RWPE2 (cell line): ENCODE measurements at regions not wholly inside any gene's neighbourhood (a gene's known extent, or its start where the extent isn't known, plus 50 kb on each side); places are given as distances from the start of the nearest gene placed in this dataset.
"Not testable (repeated sequence)": the region's sequence is repeated elsewhere in the genome, so short reads cannot be mapped to it uniquely, and the experiment has no call there.

ENCODE experiments used
- ATAC-seq: fragments of 200-7000 bp; cut with Tn5 transposase; 3 replicates; pipeline ENCODE4 v1.9.1; 2021; ENCODE audit warnings: low read depth
- DNase-seq: peaks from one replicate; pipeline ENCODE4 v3.0.0-alpha.2; 2020; ENCODE audit warnings: low spot score
- H3K27ac ChIP-seq: fragments of 450-650 bp; 2 replicates; pipeline ENCODE4 v1.5.1; 2017; ENCODE audit warnings: mild to moderate bottlenecking; ENCODE audit not compliant: poor library complexity, severe bottlenecking
- H3K27me3 ChIP-seq: fragments of 250-450 bp; sonication (Bioruptor Pico); 2 replicates; pipeline ENCODE4 v1.5.1; 2021; ENCODE audit warnings: mild to moderate bottlenecking, moderate library complexity; ENCODE audit not compliant: insufficient read depth, poor library complexity, severe bottlenecking
- H3K36me3 ChIP-seq: fragments of 250-450 bp; sonication (Bioruptor Pico); 2 replicates; pipeline ENCODE4 v1.5.1; 2020; ENCODE audit warnings: low read depth, mild to moderate bottlenecking, moderate library complexity
- H3K4me1 ChIP-seq: fragments of 250-450 bp; sonication (Bioruptor Pico); 2 replicates; pipeline ENCODE4 v1.5.1; 2021; ENCODE audit warnings: mild to moderate bottlenecking, moderate library complexity; ENCODE audit not compliant: insufficient read depth, poor library complexity, severe bottlenecking
- H3K4me3 ChIP-seq: fragments of 250-450 bp; sonication (Bioruptor Pico); 2 replicates; pipeline ENCODE4 v1.5.1; 2021; ENCODE audit warnings: mild to moderate bottlenecking, moderate library complexity; ENCODE audit not compliant: severe bottlenecking
- H3K9me3 ChIP-seq: fragments of 250-450 bp; sonication (Bioruptor Pico); 2 replicates; pipeline ENCODE4 v1.5.1; 2021; ENCODE audit warnings: mild to moderate bottlenecking, moderate library complexity; ENCODE audit not compliant: severe bottlenecking
- TF ChIP-seq, protein P1 (sequence below): fragments of 450-650 bp; IDR thresholded peaks from one replicate; pipeline ENCODE4 v1.5.1; 2017; ENCODE audit warnings: mild to moderate bottlenecking, moderate library complexity; ENCODE audit not compliant: poor library complexity, severe bottlenecking

DNA sequence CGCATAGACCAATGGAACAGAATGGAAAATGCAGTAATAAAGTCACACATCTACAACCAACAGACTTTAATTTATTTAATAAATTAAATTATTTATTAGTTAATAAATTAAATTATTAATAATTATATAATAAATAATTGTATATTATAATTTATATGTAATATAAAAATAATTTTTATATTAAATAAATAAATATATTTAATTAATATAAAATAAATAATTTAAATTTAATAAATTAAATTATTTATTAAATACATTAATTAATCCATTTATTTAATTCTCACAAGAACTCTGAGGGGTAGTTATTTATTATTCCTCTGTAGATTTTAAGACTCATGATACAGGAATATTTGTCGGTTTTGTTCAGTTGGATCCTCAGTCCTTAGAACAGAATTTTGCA lies 176.1 kb upstream of the ADAMTS19 start:
- DNase-seq: no peak
- Histone ChIP-seq H3K4me3 (no peak overlapping the region), H3K9me3 (no peaks in the 10 kb centered on the region), H3K36me3 (no peaks in the 10 kb centered on the region), H3K4me1 (no peaks in the 10 kb centered on the region), H3K27ac (no peak overlapping the region), H3K27me3 (no peaks in the 10 kb centered on the region)
- TF ChIP-seq, protein P1, sequence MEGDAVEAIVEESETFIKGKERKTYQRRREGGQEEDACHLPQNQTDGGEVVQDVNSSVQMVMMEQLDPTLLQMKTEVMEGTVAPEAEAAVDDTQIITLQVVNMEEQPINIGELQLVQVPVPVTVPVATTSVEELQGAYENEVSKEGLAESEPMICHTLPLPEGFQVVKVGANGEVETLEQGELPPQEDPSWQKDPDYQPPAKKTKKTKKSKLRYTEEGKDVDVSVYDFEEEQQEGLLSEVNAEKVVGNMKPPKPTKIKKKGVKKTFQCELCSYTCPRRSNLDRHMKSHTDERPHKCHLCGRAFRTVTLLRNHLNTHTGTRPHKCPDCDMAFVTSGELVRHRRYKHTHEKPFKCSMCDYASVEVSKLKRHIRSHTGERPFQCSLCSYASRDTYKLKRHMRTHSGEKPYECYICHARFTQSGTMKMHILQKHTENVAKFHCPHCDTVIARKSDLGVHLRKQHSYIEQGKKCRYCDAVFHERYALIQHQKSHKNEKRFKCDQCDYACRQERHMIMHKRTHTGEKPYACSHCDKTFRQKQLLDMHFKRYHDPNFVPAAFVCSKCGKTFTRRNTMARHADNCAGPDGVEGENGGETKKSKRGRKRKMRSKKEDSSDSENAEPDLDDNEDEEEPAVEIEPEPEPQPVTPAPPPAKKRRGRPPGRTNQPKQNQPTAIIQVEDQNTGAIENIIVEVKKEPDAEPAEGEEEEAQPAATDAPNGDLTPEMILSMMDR: no peak
- no peak for ATAC-seq

- DNase-seq, H3K27me3 ChIP-seq, H3K4me1 ChIP-seq, H3K27ac ChIP-seq, ATAC-seq, H3K9me3 ChIP-seq, H3K4me3 ChIP-seq, H3K36me3 ChIP-seq: not testable (repeated sequence)
Observed at GRCh38 chr5:129294216-129294615, 165.9 kb upstream of the ADAMTS19 start.

DNA sequence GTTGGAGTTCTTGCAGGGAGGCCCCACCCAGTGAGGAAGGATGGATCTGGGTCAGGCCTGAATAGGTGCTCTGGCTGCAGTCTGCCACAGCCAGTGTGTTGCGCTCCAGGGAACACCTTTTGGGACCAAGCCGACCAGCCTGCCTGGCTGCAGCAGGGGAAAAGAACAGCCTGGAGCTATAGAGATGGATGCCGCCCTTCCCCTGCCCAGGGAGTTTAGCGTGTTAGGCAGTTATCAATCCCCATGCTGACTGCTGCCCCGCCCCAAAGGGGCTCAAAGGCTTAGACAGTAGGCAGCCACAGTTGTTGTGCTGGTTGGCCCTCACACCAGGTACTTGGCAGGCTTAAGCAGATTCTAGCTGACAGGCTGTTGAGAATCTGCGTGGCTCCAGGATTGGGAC lies 153.4 kb upstream of the ADAMTS19 start:
- no peaks in the 10 kb centered on the region for H3K27me3 ChIP-seq
- H3K4me3 ChIP-seq: no peak overlapping the region
- TF ChIP-seq, protein P1: no peak
- no peaks in the 10 kb centered on the region for H3K9me3 ChIP-seq
- no peaks in the 10 kb centered on the region for H3K4me1 ChIP-seq
- no peak overlapping the region for H3K27ac ChIP-seq
- H3K36me3 ChIP-seq: no peaks in the 10 kb centered on the region
- DNase-seq: no peak
- ATAC-seq: no peak

- Histone ChIP-seq H3K27me3 (no peaks in the 10 kb centered on the region), H3K27ac (no peak overlapping the region), H3K36me3 (no peaks in the 10 kb centered on the region), H3K9me3 (no peaks in the 10 kb centered on the region), H3K4me1 (no peaks in the 10 kb centered on the region), H3K4me3 (no peak overlapping the region)
- DNase-seq (no peak), ATAC-seq (no peak)
- TF ChIP-seq, protein P1: no peak
Observed at GRCh38 chr5:129322968-129323367, 137.1 kb upstream of the ADAMTS19 start.

- Histone ChIP-seq H3K36me3 (no peaks in the 10 kb centered on the region), H3K27ac (no peak overlapping the region), H3K4me1 (no peaks in the 10 kb centered on the region), H3K4me3 (no peak overlapping the region), H3K9me3 (no peaks in the 10 kb centered on the region), H3K27me3 (no peaks in the 10 kb centered on the region)
- no peak for ATAC-seq
- TF ChIP-seq, protein P1: no peak
- DNase-seq: no peak
Observed at GRCh38 chr5:129341306-129341705, 118.8 kb upstream of the ADAMTS19 start.

DNA sequence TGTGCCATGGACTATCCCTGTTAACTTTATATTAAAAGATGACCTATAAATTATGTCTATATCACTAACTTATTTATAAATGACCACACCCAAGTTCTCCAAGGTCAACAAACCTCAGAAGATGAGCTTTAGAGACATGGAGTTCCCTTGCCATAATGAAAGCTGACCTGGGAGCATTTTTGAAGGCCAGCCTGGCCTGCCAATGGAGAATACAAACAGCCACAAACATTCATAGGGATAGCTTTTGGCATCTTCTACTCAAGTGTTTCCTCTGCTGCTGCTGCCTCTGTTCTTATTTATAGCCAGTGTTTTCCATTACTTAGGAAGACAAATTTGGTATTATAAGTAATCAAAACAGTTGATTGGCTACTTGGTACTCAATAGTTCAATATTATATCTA lies 117.3 kb upstream of the ADAMTS19 start:
- Histone ChIP-seq H3K4me1 (no peaks in the 10 kb centered on the region), H3K27ac (no peak overlapping the region), H3K36me3 (no peaks in the 10 kb centered on the region), H3K27me3 (no peaks in the 10 kb centered on the region), H3K9me3 (no peaks in the 10 kb centered on the region), H3K4me3 (no peak overlapping the region)
- DNase-seq: no peak
- ATAC-seq: no peak
- TF ChIP-seq, protein P1: no peak
